HEK293T (cell line): ENCODE measurements at regions not wholly inside any gene's neighbourhood (a gene's known extent, or its start where the extent isn't known, plus 50 kb on each side); places are given as distances from the start of the nearest gene placed in this dataset.
"Not testable (repeated sequence)": the region's sequence is repeated elsewhere in the genome, so short reads cannot be mapped to it uniquely, and the experiment has no call there.

Source experiments
- CTCF ChIA-PET: fragments of 350-600 bp; formaldehyde crosslinking; extraction: SDS; loops from one replicate; lab custom pipeline; 2021; ENCODE audit warnings: antibody characterized with exemption, inconsistent platforms; lab: Yijun Ruan, JAX
- POLR2A ChIA-PET: fragments of 350-600 bp; formaldehyde crosslinking; extraction: SDS; loops from one replicate; lab custom pipeline; 2020; ENCODE audit warnings: antibody characterized with exemption, inconsistent platforms; lab: Yijun Ruan, JAX
- DNase-seq: peaks from one replicate; pipeline ENCODE4 v3.0.0; 2012; ENCODE audit warnings: mixed read lengths; ENCODE audit errors: extremely low spot score
- ARNT ChIP-seq: fragments of 450-650 bp; IDR thresholded peaks from 2 replicates; pipeline ENCODE4 v1.6.1; 2017; ENCODE audit warnings: mild to moderate bottlenecking
- BHLHE40 ChIP-seq: fragments of 450-650 bp; IDR thresholded peaks from 2 replicates; pipeline ENCODE4 v1.6.1; 2016; ENCODE audit warnings: mild to moderate bottlenecking, moderate library complexity, borderline replicate concordance
- CTBP1 ChIP-seq: fragments of 450-650 bp; IDR thresholded peaks from 2 replicates; pipeline ENCODE4 v1.6.1; 2016; ENCODE audit warnings: borderline replicate concordance
- ELF4 ChIP-seq: fragments of 450-650 bp; IDR thresholded peaks from 2 replicates; pipeline ENCODE4 v1.6.1; 2017; ENCODE audit warnings: antibody characterized with exemption
- FOXA1 ChIP-seq: fragments of 450-650 bp; IDR thresholded peaks from 2 replicates; pipeline ENCODE4 v1.6.1; 2016; ENCODE audit warnings: mild to moderate bottlenecking
- FOXK2 ChIP-seq: fragments of 450-650 bp; IDR thresholded peaks from 2 replicates; pipeline ENCODE4 v1.6.1; 2016; ENCODE audit warnings: mild to moderate bottlenecking
- FOXM1 ChIP-seq: fragments of 450-650 bp; IDR thresholded peaks from 2 replicates; pipeline ENCODE4 v1.6.1; 2017; ENCODE audit warnings: mild to moderate bottlenecking, borderline replicate concordance
- HDGF ChIP-seq: fragments of 450-650 bp; IDR thresholded peaks from 2 replicates; pipeline ENCODE4 v1.6.1; 2017; ENCODE audit warnings: antibody characterized with exemption, borderline replicate concordance
- L3MBTL2 ChIP-seq: fragments of 450-650 bp; conservative IDR thresholded peaks from 2 replicates; pipeline ENCODE4 v1.6.1; 2016; ENCODE audit warnings: mild to moderate bottlenecking
- LEF1 ChIP-seq: fragments of 450-650 bp; IDR thresholded peaks from 2 replicates; pipeline ENCODE4 v1.6.1; 2017; ENCODE audit warnings: mild to moderate bottlenecking, borderline replicate concordance
- NFRKB ChIP-seq: fragments of 450-650 bp; IDR thresholded peaks from 2 replicates; pipeline ENCODE4 v1.6.1; 2016; ENCODE audit warnings: mild to moderate bottlenecking, moderate library complexity
- SP1 ChIP-seq: fragments of 450-650 bp; IDR thresholded peaks from 2 replicates; pipeline ENCODE4 v1.6.1; 2017
- SUZ12 ChIP-seq: fragments of 450-650 bp; IDR thresholded peaks from 2 replicates; pipeline ENCODE4 v1.6.1; 2016; ENCODE audit warnings: mild to moderate bottlenecking
- TARDBP ChIP-seq: fragments of 450-650 bp; IDR thresholded peaks from 2 replicates; pipeline ENCODE4 v1.6.1; 2016
- ZNF384 ChIP-seq: fragments of 450-650 bp; IDR thresholded peaks from 2 replicates; pipeline ENCODE4 v1.6.1; 2016
- TF ChIP-seq, protein P1 (sequence below): fragments of 450-650 bp; IDR thresholded peaks from 2 replicates; pipeline ENCODE4 v1.6.1; 2016

DNA sequence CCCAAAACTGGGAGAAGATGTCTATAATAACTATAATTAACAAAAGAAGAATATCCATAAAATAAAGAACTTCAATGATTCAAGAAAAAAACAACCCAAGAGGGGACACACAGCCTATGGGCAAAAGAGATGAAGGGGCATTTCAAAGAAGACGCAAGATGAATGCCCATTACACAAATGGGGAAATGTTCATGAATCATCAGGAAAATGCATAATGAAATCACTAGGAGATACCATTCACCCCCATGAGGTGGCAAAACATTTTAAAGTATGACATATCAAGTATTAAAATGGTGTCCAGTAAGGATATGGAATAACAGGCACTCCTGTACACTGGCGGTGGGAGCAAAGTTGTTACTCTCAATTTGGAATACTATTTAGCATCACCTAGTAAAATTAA, 183.3 kb downstream of the TXNL1 start:
- DNase-seq: no peak
- no peak for TF ChIP-seq CTBP1
- no peak for TF ChIP-seq TARDBP
- TF ChIP-seq BHLHE40: no peak
- TF ChIP-seq, protein P1, sequence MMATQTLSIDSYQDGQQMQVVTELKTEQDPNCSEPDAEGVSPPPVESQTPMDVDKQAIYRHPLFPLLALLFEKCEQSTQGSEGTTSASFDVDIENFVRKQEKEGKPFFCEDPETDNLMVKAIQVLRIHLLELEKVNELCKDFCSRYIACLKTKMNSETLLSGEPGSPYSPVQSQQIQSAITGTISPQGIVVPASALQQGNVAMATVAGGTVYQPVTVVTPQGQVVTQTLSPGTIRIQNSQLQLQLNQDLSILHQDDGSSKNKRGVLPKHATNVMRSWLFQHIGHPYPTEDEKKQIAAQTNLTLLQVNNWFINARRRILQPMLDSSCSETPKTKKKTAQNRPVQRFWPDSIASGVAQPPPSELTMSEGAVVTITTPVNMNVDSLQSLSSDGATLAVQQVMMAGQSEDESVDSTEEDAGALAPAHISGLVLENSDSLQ: no peak
- no peak for TF ChIP-seq HDGF
- TF ChIP-seq LEF1: no peak
- no peak for TF ChIP-seq FOXA1
- no peak for TF ChIP-seq FOXK2
- TF ChIP-seq ARNT: no peak
- POLR2A ChIA-PET: no interaction called here
- CTCF ChIA-PET: no interaction called here

DNA sequence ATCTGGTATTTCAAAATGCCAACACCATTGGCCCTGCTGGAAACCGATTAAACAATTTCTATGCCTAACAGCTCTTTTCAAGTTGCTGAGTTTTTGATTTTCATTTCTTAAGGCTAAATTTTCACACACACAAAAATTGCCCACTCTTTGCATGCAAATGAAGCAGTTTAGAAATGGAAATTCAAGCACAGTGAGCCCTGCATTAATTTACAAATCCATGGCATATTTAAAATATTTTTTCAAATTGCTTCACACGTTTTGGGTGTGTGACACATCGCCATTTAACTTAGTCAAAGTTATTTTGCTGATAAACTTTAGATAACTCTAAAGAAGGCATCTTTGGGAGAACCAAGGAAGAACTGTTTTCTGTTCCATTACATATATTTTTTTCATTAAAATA, 184.8 kb downstream of the TXNL1 start:
- POLR2A ChIA-PET: no interaction called here

DNA sequence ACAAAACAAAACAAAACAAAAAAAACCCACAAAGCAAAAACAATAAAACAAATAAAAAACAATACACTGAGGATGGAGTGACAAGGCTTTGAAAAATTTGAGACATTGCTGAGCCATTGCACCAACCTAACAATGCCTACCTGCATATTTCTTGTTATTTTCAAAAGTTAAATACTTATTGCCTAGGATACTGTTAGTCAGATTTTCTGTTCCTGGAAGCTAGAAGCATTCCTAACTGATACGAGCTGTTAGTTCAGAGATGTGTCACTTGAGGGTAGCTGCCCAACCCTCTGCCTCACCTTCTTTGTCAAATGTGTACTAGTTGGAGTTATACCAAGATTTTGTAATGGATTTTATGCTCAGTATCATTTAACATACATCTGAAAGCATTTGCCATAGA, 187.2 kb downstream of the TXNL1 start:
- no peak for DNase-seq
- no peak for TF ChIP-seq SUZ12
- TF ChIP-seq FOXA1: no peak
- no peak for TF ChIP-seq FOXM1
- TF ChIP-seq ZNF384: no peak
- no peak for TF ChIP-seq ELF4
- TF ChIP-seq TARDBP: no peak
- no peak for TF ChIP-seq SP1
- TF ChIP-seq BHLHE40: no peak
- TF ChIP-seq ARNT: no peak
- TF ChIP-seq, protein P1: no peak
- TF ChIP-seq CTBP1: no peak
- no peak for TF ChIP-seq HDGF
- TF ChIP-seq LEF1: no peak
- no peak for TF ChIP-seq L3MBTL2
- no peak for TF ChIP-seq FOXK2
- no peak for TF ChIP-seq NFRKB
- POLR2A ChIA-PET: no interaction called here
- CTCF ChIA-PET: no interaction called here

More for the DNA sequence above, 184.8 kb downstream of the TXNL1 start:
- CTCF ChIA-PET: no interaction called here
- TF ChIP-seq FOXK2 (no peak), ZNF384 (no peak), HDGF (no peak), CTBP1 (no peak), NFRKB (no peak), ELF4 (no peak), SP1 (no peak), LEF1 (no peak), TARDBP (no peak), L3MBTL2 (no peak)
- TF ChIP-seq, protein P1: no peak
- no peak for DNase-seq

DNA sequence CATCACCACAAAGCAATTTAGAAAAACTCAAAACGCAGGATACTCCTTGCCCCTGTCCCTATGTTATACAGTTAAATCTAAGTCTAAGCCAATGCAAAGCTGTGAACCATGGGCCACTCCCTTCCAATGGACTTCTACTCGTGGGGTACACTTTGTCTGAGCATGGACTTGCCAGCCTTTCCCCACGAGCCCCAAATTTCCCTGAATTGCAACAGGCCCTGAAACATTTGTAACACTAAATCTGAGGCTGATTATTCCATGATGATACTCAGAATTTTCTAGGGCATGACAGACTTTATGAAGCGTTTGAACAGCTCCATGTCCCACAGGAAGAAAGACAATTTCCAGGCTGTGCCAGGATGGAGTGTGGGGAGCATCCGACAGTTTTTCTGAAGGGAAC, 189.6 kb downstream of the TXNL1 start:
- DNase-seq: no peak
- POLR2A ChIA-PET: no interaction called here
- CTCF ChIA-PET: no interaction called here
- no peak for TF ChIP-seq ELF4
- no peak for TF ChIP-seq SUZ12

DNA sequence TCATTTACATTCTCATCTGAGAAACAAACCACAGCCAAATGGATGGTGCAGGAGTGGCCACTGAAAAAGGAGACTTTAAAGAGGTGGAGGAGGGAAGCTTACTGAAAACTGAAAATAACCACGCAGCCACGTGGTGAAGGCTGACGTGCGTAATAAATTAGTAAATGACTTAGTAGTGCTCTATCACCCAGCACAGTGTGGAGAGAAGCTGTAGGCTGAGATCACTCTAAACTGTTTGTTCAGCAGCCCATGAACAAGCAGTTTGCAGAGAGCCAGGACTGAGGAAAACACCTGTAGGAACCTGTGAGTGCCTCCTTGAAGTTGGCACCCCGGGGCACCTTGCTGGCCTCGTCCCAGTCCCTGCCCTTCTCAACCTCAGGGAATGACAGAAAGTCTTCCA, 193.0 kb downstream of the TXNL1 start:
- DNase-seq: no peak
- TF ChIP-seq ELF4: no peak
- TF ChIP-seq SP1: no peak
- no peak for TF ChIP-seq L3MBTL2
- TF ChIP-seq BHLHE40: no peak
- no peak for TF ChIP-seq SUZ12
- TF ChIP-seq LEF1: no peak
- no peak for TF ChIP-seq FOXK2
- CTCF ChIA-PET: no interaction called here
- POLR2A ChIA-PET: no interaction called here

DNA sequence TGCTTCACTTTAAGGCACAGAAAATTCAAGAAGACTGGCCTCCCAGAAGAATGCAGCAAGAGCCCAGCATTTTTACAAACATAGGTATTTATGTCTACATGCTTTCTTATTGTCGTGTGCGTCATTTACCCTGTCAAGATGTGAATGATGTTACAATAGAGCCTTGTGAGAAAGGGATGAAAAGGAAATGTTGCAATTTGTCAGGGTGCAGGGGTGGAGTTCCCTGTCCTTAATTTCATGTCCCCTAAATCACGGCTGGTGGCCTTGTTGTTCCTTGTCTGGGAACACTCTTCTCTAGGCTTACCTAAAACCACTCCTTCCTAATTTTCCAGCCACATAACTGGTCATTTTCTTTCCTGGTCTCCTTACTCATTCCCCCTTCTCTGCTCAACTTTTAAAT, 194.2 kb downstream of the TXNL1 start:
- ChIA-PET POLR2A (no interaction called here), CTCF (no interaction called here)
- no peak for DNase-seq
- TF ChIP-seq NFRKB: no peak
- TF ChIP-seq FOXM1: no peak

DNA sequence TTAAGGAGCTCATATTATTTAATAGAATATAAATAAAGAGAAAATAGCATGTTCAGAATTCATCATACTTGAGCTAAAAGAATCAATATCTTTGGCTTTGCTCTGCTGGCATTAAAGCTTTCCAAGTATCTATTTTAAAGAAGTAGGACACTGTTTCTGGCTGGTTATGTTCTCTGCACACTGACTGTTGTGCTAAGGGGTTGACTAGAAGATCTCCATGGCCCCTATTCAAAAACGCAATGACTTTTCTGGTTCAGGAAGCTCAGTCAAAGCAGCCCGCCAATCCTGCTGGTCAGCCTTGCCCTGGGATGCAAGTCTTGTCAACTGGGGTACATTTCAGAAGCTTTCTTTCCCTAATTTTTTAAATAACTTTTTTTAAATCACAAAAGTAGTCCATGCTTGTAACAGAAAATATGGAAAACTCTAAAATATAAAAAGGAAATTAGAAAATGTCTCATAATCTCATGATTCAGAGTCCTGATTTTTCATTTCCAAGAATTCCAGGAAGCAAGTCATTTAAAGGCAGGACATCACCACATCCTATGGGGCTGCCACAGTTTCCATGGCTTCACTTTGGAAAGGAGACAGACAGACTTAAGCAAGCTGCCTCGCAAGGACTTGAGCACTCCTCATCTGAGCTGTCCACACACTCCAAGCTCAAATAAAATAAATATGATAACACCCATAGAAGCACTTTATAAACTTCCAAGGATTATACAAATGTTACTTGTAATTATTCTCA, 195.1 kb downstream of the TXNL1 start:
- POLR2A ChIA-PET: no interaction called here
- CTCF ChIA-PET: no interaction called here
- DNase-seq: no peak
- TF ChIP-seq ELF4 (no peak), HDGF (no peak), NFRKB (no peak), FOXK2 (no peak), LEF1 (no peak), TARDBP (no peak), SUZ12 (no peak)
- TF ChIP-seq, protein P1: no peak

DNA sequence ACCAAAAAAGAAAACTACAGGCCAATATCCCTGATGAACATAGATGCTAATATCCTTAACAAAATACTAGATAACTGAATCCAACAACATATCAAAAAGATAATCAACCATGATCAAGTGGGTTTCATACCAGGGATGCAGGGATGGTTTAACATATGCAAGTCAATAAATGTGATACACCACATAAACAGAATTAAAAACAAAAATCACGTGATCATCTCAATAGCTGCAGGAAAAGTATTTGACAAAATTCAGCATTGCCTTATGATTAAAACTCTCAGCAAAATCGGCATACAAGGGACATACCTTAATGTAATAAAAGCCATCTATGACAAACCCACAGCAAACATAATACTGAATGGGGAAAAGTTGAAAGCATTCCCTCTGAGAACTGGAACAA, 199.9 kb downstream of the TXNL1 start:
- CTCF ChIA-PET, POLR2A ChIA-PET, DNase-seq: not testable (repeated sequence)
